Cardiac muscle cell (in vitro differentiated cells and primary cell): ENCODE measurements at regions not wholly inside any gene's neighbourhood (a gene's known extent, or its start where the extent isn't known, plus 50 kb on each side); places are given as distances from the start of the nearest gene placed in this dataset.
"Not testable (repeated sequence)": the region's sequence is repeated elsewhere in the genome, so short reads cannot be mapped to it uniquely, and the experiment has no call there.

ENCODE experiments used
- DNase-seq, 2 donors: peaks; one replicate each; pipeline versions ENCODE4 v3.0.0 to v3.0.0-alpha.2; 2010 to 2017; ENCODE audit warnings: low read depth in 1 of 2, low spot score in 1 of 2
- H3K27ac ChIP-seq: fragments of 200-600 bp; sonication (generic); 2 replicates; pipeline ENCODE4 v1.5.1; 2016
- H3K27me3 ChIP-seq: fragments of 200-600 bp; sonication (generic); 2 replicates; pipeline ENCODE4 v1.6.0; 2016; ENCODE audit warnings: control low read depth
- H3K36me3 ChIP-seq: fragments of 200-600 bp; sonication (generic); 2 replicates; pipeline ENCODE4 v1.5.1; 2016; ENCODE audit warnings: control low read depth
- H3K4me1 ChIP-seq: fragments of 200-600 bp; sonication (generic); 2 replicates; pipeline ENCODE4 v1.8.1; 2017; ENCODE audit warnings: low read depth, mild to moderate bottlenecking, mixed run types
- H3K4me3 ChIP-seq: fragments of 200-600 bp; sonication (generic); 2 replicates; pipeline ENCODE4 v1.5.1; 2016; ENCODE audit warnings: mild to moderate bottlenecking
- H3K9me3 ChIP-seq: fragments of 200-600 bp; sonication (generic); 2 replicates; pipeline ENCODE4 v1.5.1; 2017; ENCODE audit warnings: low read depth, mild to moderate bottlenecking, control low read depth

DNA sequence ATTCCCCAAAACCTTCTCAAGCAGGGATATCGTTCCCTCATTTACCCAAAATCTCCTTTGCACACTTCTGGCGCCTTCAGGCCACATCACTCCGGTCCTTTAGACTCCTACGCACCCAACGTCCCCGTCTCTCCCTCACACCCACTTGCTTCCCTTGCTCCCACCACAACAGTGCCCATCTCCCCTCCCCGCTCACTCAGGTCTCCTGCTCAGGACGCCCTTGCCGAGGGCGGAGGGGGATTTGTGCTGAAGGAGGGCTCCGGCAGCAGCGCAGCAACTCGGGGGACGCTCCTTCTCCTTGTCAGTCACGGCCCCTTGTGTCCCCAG, 71.6 kb downstream of the PCMTD2 start:
- H3K4me1 ChIP-seq, H3K4me3 ChIP-seq, H3K9me3 ChIP-seq, H3K27ac ChIP-seq, H3K36me3 ChIP-seq, H3K27me3 ChIP-seq: not testable (repeated sequence)
- peak in 1 of 2 donors; percentile 3 for DNase-seq

GRCh38 chr20:64327550-64328317, 72.2 kb downstream of the PCMTD2 start:
- not testable (repeated sequence) for H3K27ac ChIP-seq, H3K4me3 ChIP-seq, H3K9me3 ChIP-seq, H3K36me3 ChIP-seq, H3K27me3 ChIP-seq, H3K4me1 ChIP-seq
- peak; percentile 37 to 46 for DNase-seq

DNA sequence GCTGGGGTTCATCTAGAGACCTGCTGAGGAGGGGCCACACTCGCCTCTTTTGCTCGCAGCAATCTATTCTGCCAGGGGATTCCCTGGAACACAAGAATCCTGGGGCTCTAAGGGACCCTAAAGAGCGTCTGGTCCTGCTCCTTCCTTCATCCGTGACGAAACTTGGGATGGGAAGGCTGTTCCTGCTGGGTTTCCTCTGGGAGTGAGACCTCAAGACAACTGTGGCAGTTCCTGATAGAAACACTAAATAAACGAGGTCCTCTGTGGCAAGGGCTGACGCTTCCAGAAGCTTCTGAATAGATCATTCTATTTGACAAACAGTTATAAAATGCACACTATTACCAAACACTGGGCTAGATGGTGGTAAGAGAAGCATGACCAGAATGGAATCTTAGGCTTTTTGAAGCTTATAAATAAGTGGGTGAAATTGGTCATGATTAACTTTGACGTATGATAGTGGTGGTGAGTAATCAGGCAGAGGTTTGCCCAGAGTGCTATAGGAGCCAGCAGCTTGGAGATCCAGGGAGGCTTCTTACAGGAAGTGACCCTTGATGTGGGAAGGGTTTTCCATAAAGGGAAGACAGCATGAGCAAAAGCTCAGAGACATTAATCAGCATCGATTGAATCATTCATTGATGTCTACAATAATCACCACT, 73.2 kb downstream of the PCMTD2 start:
- not testable (repeated sequence) for DNase-seq, H3K36me3 ChIP-seq, H3K9me3 ChIP-seq, H3K4me1 ChIP-seq, H3K4me3 ChIP-seq, H3K27ac ChIP-seq, H3K27me3 ChIP-seq

DNA sequence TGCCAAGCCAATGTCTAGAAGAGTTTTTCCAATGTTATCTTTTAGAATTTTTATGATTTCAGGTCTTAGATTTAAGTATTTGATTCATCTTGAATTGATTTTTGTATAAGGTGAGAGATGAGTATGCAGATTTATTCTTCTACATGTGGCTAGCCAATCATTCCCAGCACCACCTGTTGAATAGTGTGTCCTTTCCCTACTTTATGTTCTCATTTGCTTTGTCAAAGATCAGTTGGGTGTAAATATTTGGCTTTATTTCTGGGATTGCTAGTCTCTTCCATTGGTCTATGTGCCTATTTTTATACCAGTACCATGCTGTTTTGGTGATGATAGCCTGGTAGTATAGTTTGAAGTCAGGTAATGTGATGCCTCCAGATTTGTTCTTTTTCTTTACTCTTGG, 77.1 kb downstream of the PCMTD2 start:
- DNase-seq, H3K9me3 ChIP-seq, H3K4me3 ChIP-seq, H3K27ac ChIP-seq, H3K4me1 ChIP-seq, H3K27me3 ChIP-seq, H3K36me3 ChIP-seq: not testable (repeated sequence)
